GM18858 (cell line): ENCODE measurements at regions not wholly inside any gene's neighbourhood (a gene's known extent, or its start where the extent isn't known, plus 50 kb on each side); places are given as distances from the start of the nearest gene placed in this dataset.
A peak's percentile ranks its signal among the peaks of the same experiment; 100 is the strongest.
"Not testable (repeated sequence)": the region's sequence is repeated elsewhere in the genome, so short reads cannot be mapped to it uniquely, and the experiment has no call there.

Source experiments
- ATAC-seq: cut with Tn5 transposase; IDR thresholded peaks from one replicate; pipeline ENCODE4 v1.9.1; 2021; ENCODE audit not compliant: unreplicated experiment

- no peak for ATAC-seq
These were observed 148.8 kb downstream of the CCNG2 start for GRCh38 chr4:77305766-77306165.

GRCh38 chr4:77306496-77306895, 149.5 kb downstream of the CCNG2 start:
- ATAC-seq = no peak

- no peak for ATAC-seq
These were observed 151.8 kb downstream of the CCNG2 start for GRCh38 chr4:77308843-77309242.

GRCh38 chr4:77309496-77309895, 152.5 kb downstream of the CCNG2 start:
- ATAC-seq = no peak

- ATAC-seq = no peak
These were observed 153.9 kb downstream of the CCNG2 start for GRCh38 chr4:77310931-77311330.

- ATAC-seq = no peak
These were observed 157.7 kb downstream of the CCNG2 start for GRCh38 chr4:77314697-77315096.

GRCh38 chr4:77327151-77327550, 170.1 kb downstream of the CCNG2 start:
- ATAC-seq = no peak

- ATAC-seq = no peak
These were observed 175.8 kb downstream of the CCNG2 start for GRCh38 chr4:77332696-77333270.

- no peak for ATAC-seq
These were observed 179.6 kb downstream of the CCNG2 start for GRCh38 chr4:77336411-77337142.

GRCh38 chr4:77342170-77342810, 185.3 kb downstream of the CCNG2 start:
- ATAC-seq = no peak

GRCh38 chr4:77344001-77344400, 187.0 kb downstream of the CCNG2 start:
- no peak for ATAC-seq

- no peak for ATAC-seq
These were observed 187.8 kb downstream of the CCNG2 start for GRCh38 chr4:77344784-77345183.

GRCh38 chr4:77347351-77347966, 190.5 kb downstream of the CCNG2 start:
- no peak for ATAC-seq

GRCh38 chr4:77348815-77349214, 191.8 kb downstream of the CCNG2 start:
- ATAC-seq = no peak

GRCh38 chr4:77349364-77349763, 192.4 kb downstream of the CCNG2 start:
- ATAC-seq = no peak

- ATAC-seq = no peak
These were observed 192.8 kb downstream of the CCNG2 start for GRCh38 chr4:77349796-77350195.

GRCh38 chr4:77352192-77352591, 195.2 kb downstream of the CCNG2 start:
- no peak for ATAC-seq

- not testable (repeated sequence) for ATAC-seq
These were observed 196.8 kb downstream of the CCNG2 start for GRCh38 chr4:77353724-77354315.

- ATAC-seq = no peak
These were observed 197.5 kb downstream of the CCNG2 start for GRCh38 chr4:77354550-77354949.

- no peak for ATAC-seq
These were observed 198.7 kb downstream of the CCNG2 start for GRCh38 chr4:77355731-77356130.

- peak; percentile 41 for ATAC-seq
These were observed 201.4 kb downstream of the CCNG2 start for GRCh38 chr4:77358315-77358928.
